GM12865 (cell line): ENCODE measurements at regions not wholly inside any gene's neighbourhood (a gene's known extent, or its start where the extent isn't known, plus 50 kb on each side); places are given as distances from the start of the nearest gene placed in this dataset.

Experiments
- DNase-seq: peaks from one replicate; pipeline ENCODE4 v3.0.0; 2010; ENCODE audit warnings: low read depth
- H3K4me3 ChIP-seq: 2 replicates; pipeline ENCODE4 v1.5.1; 2011; ENCODE audit warnings: mild to moderate bottlenecking, low read depth, low read length, control low read depth
- CTCF ChIP-seq: IDR thresholded peaks from 2 replicates; pipeline ENCODE4 v1.5.1; 2011; ENCODE audit warnings: low read length, control low read depth, low read depth, inconsistent platforms; ENCODE audit not compliant: insufficient read depth; ENCODE audit errors: missing control alignments

- H3K4me3 ChIP-seq: no peak overlapping the region
- no peak for TF ChIP-seq CTCF
- no peak for DNase-seq
Observed at GRCh38 chr5:125293726-125294125, 547.3 kb upstream of the ZNF608 start.

GRCh38 chr5:125294844-125295243, 548.4 kb upstream of the ZNF608 start:
- DNase-seq: no peak
- no peak for TF ChIP-seq CTCF
- H3K4me3 ChIP-seq: no peak overlapping the region

GRCh38 chr5:125295405-125295872, 549.0 kb upstream of the ZNF608 start:
- DNase-seq: peak; percentile 18
- no peak overlapping the region for H3K4me3 ChIP-seq
- TF ChIP-seq CTCF: no peak

- H3K4me3 ChIP-seq: no peak overlapping the region
- no peak for DNase-seq
- no peak for TF ChIP-seq CTCF
Observed at GRCh38 chr5:125298258-125298657, 551.8 kb upstream of the ZNF608 start.

GRCh38 chr5:125298746-125299379, 552.4 kb upstream of the ZNF608 start:
- no peak for TF ChIP-seq CTCF
- no peak overlapping the region for H3K4me3 ChIP-seq
- DNase-seq: no peak

GRCh38 chr5:125301711-125302110, 555.3 kb upstream of the ZNF608 start:
- no peak for DNase-seq
- no peak overlapping the region for H3K4me3 ChIP-seq
- TF ChIP-seq CTCF: no peak

GRCh38 chr5:125302577-125302976, 556.1 kb upstream of the ZNF608 start:
- no peak overlapping the region for H3K4me3 ChIP-seq
- TF ChIP-seq CTCF: no peak
- DNase-seq: no peak
